GM19023 (cell line): ENCODE measurements at regions not wholly inside any gene's neighbourhood (a gene's known extent, or its start where the extent isn't known, plus 50 kb on each side); places are given as distances from the start of the nearest gene placed in this dataset.

Experiments
- ATAC-seq: cut with Tn5 transposase; IDR thresholded peaks from one replicate; pipeline ENCODE4 v1.9.1; 2021; ENCODE audit warnings: mild to moderate bottlenecking, moderate library complexity; ENCODE audit not compliant: unreplicated experiment

- ATAC-seq = no peak
These were observed 273.7 kb downstream of the KLF12 start for GRCh38 chr13:73860501-73860900.

- no peak for ATAC-seq
These were observed 274.4 kb downstream of the KLF12 start for GRCh38 chr13:73859841-73860240.

- no peak for ATAC-seq
These were observed 277.1 kb downstream of the KLF12 start for GRCh38 chr13:73857106-73857505.

- no peak for ATAC-seq
These were observed 283.1 kb downstream of the KLF12 start for GRCh38 chr13:73851104-73851503.

- ATAC-seq = no peak
These were observed 283.9 kb downstream of the KLF12 start for GRCh38 chr13:73850104-73850873.

- peak; percentile 57 for ATAC-seq
These were observed 284.9 kb downstream of the KLF12 start for GRCh38 chr13:73849292-73849691.

- no peak for ATAC-seq
These were observed 289.2 kb downstream of the KLF12 start for GRCh38 chr13:73844986-73845385.

- no peak for ATAC-seq
These were observed 291.6 kb downstream of the KLF12 start for GRCh38 chr13:73842626-73843025.

GRCh38 chr13:73842184-73842583, 292.0 kb downstream of the KLF12 start:
- ATAC-seq = no peak

GRCh38 chr13:73837147-73837546, 297.1 kb downstream of the KLF12 start:
- ATAC-seq = no peak

- ATAC-seq = no peak
These were observed 299.0 kb downstream of the KLF12 start for GRCh38 chr13:73835138-73835721.

- no peak for ATAC-seq
These were observed 300.7 kb downstream of the KLF12 start for GRCh38 chr13:73833325-73834070.

GRCh38 chr13:73832825-73833224, 301.4 kb downstream of the KLF12 start:
- ATAC-seq = no peak

GRCh38 chr13:73832128-73832588, 302.0 kb downstream of the KLF12 start:
- ATAC-seq = no peak

GRCh38 chr13:73829416-73829815, 304.8 kb downstream of the KLF12 start:
- no peak for ATAC-seq

- no peak for ATAC-seq
These were observed 305.4 kb downstream of the KLF12 start for GRCh38 chr13:73828811-73829210.

GRCh38 chr13:73827434-73827833, 306.8 kb downstream of the KLF12 start:
- ATAC-seq = no peak

GRCh38 chr13:73825143-73825542, 309.1 kb downstream of the KLF12 start:
- ATAC-seq = no peak

- no peak for ATAC-seq
These were observed 311.3 kb downstream of the KLF12 start for GRCh38 chr13:73822668-73823592.

- peak; percentile 58 for ATAC-seq
These were observed 313.5 kb downstream of the KLF12 start for GRCh38 chr13:73820688-73821087.

- no peak for ATAC-seq
These were observed 313.9 kb downstream of the KLF12 start for GRCh38 chr13:73820285-73820684.
